NCI-H187 treated with DMSO at 0.1 percent for 48 hours (cell line): ENCODE measurements at regions not wholly inside any gene's neighbourhood (a gene's known extent, or its start where the extent isn't known, plus 50 kb on each side); places are given as distances from the start of the nearest gene placed in this dataset.

Experiments
- DNase-seq: peaks from one replicate; lab custom pipeline; 2025; lab: John Stamatoyannopoulos, UW

- DNase-seq: no peak
Measured at GRCh38 chr6:148249160-148249559, 93.5 kb upstream of the SASH1 start.

GRCh38 chr6:148249679-148250375 lies 92.8 kb upstream of the SASH1 start:
- no peak for DNase-seq

- no peak for DNase-seq
Measured at GRCh38 chr6:148250975-148251685, 91.5 kb upstream of the SASH1 start.

- no peak for DNase-seq
Measured at GRCh38 chr6:148251891-148252290, 90.7 kb upstream of the SASH1 start.

- no peak for DNase-seq
Measured at GRCh38 chr6:148257810-148258209, 84.8 kb upstream of the SASH1 start.

GRCh38 chr6:148258868-148259267 lies 83.8 kb upstream of the SASH1 start:
- DNase-seq: no peak

GRCh38 chr6:148261470-148261869 lies 81.2 kb upstream of the SASH1 start:
- no peak for DNase-seq

GRCh38 chr6:148263010-148263409 lies 79.6 kb upstream of the SASH1 start:
- DNase-seq: no peak

GRCh38 chr6:148263961-148264360 lies 78.7 kb upstream of the SASH1 start:
- DNase-seq: no peak

GRCh38 chr6:148265054-148265453 lies 77.6 kb upstream of the SASH1 start:
- no peak for DNase-seq

- no peak for DNase-seq
Measured at GRCh38 chr6:148269386-148269785, 73.3 kb upstream of the SASH1 start.

- DNase-seq: no peak
Measured at GRCh38 chr6:148271711-148272439, 70.8 kb upstream of the SASH1 start.

GRCh38 chr6:148272597-148272996 lies 70.0 kb upstream of the SASH1 start:
- DNase-seq: no peak

GRCh38 chr6:148273962-148274752 lies 68.5 kb upstream of the SASH1 start:
- DNase-seq: no peak

GRCh38 chr6:148274809-148275208 lies 67.8 kb upstream of the SASH1 start:
- DNase-seq: no peak

GRCh38 chr6:148285205-148285604 lies 57.4 kb upstream of the SASH1 start:
- DNase-seq: no peak

- no peak for DNase-seq
Measured at GRCh38 chr6:148286563-148286962, 56.1 kb upstream of the SASH1 start.

- DNase-seq: peak; percentile 46
Measured at GRCh38 chr6:148287623-148288333, 54.9 kb upstream of the SASH1 start.

GRCh38 chr6:148288541-148288940 lies 54.1 kb upstream of the SASH1 start:
- DNase-seq: no peak

GRCh38 chr6:148289153-148289552 lies 53.5 kb upstream of the SASH1 start:
- no peak for DNase-seq

GRCh38 chr6:148291876-148292275 lies 50.8 kb upstream of the SASH1 start:
- no peak for DNase-seq
